ENCODE measurements at regions not wholly inside any gene's neighbourhood (a gene's known extent, or its start where the extent isn't known, plus 50 kb on each side); places are given as distances from the start of the nearest gene placed in this dataset.

GRCh38 chr12:58583940-58584339 lies 336.4 kb downstream of the LRIG3 start:
- DNase-seq (ENCODE audit: low read depth in 2 of 2): no peak

- DNase-seq (ENCODE audit: low read depth in 2 of 2): no peak
Observed at GRCh38 chr12:58584880-58585279, 335.4 kb downstream of the LRIG3 start.

- DNase-seq (ENCODE audit: low read depth in 2 of 2): no peak
Observed at GRCh38 chr12:58586762-58587161, 333.5 kb downstream of the LRIG3 start.

DNA sequence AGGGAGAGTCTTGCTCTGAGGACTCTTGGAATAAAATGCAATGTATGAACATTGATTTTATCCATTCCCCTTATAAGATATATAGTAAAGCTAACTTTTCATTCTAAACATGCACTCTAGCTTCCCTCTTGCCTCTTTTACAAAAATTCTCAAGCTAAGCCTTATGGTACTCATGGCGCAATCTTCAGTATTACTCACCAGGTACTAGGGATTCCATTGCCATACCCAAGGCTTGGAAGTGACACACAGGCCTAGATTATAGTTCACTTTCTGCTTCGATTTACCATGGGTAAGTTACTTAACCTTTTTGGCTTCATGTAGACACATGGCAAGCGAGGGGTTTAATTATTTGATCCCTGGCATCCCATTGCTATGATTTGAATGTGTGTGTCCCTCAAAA lies 331.5 kb downstream of the LRIG3 start:
- no peak for DNase-seq (ENCODE audit: low read depth in 2 of 2)

DNA sequence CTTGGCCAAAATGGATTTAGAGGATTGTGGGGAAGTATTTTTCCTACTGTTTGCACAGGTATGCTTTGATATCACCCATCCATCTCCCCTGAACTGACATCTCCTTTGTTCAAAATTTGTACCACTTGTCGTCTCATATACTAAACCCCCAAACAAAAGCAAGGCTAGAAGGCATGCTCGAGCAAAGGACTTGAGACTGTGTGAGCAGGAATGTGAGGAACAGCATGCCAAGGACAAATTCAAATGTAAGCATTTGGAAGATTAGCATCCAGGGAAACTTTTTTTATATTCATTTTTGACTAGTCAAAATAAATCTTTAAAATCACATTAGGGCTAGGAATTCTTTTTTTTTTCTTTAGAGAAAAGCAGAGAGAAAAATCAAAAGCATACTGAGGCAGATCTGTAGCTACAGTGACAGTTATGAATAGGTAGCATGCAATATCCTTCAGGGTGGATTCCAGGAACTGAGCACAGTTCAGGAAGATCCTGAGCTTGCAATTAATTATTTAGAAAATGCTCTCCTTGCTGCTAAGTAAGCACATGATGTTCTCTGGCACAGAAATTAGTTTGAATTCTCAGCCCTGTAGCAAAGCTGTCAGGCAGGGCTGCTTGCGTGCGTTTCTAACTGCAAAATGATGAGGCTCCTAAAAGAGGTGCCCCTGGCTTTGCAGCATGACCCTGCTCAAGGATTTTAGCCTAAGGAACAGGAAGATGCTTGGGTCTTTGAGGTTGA lies 327.7 kb downstream of the LRIG3 start:
- no peak for DNase-seq (ENCODE audit: low read depth in 2 of 2)

DNA sequence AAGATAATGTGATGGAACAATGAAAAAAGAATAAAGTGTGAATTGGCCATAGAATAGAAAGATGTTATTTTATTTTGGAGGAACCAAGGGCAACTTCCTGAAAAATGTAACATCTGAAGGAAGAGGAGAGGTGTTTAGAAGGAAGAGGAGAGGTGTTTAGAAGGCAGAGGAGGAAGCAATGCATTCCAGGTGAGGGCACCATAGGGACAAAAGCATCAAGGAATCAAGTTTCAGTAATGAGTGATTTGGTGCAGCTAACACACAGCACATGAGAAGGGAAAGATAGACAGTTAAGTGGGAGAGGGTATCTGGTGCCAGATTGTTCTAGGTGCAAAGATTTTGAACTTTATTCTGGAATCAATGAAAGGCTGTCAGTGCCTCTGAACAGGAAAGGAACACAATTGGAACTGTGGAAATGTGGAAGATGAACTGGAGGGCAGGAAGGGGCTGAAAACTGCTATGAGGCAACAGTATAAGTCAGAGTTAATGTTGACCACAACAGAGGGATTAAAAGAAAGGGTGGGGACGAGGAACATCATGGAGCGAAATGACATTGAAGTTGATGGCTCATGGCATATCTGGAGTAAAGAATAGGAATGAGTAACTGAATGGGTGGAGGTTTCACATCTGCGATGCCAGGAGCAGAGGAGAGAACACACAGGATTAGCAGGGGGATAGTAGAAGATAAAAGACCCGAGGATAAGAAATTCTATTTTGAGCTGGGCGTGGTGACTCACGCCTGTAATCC lies 326.6 kb downstream of the LRIG3 start:
- no peak for DNase-seq (ENCODE audit: low read depth in 2 of 2)

DNA sequence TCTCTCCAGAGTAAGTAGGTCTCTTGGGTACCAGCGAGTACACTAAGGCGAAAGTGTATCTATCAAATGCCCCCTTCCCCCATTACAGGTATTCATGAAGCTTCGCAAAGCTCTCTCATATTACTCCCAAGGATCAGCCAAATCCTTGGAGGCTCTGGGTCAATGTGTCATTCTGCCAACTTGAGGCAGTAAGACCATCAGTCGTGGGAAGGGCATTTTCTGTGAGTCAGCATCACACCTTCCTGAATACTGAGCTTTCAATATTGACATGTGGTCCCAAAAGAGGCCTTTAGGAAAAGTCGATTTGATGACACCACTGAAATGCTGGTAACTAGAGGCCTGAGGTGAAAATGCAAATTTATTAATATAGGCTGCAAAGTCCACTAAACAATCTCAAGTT lies 323.9 kb downstream of the LRIG3 start:
- DNase-seq (ENCODE audit: low read depth in 2 of 2): no peak

DNA sequence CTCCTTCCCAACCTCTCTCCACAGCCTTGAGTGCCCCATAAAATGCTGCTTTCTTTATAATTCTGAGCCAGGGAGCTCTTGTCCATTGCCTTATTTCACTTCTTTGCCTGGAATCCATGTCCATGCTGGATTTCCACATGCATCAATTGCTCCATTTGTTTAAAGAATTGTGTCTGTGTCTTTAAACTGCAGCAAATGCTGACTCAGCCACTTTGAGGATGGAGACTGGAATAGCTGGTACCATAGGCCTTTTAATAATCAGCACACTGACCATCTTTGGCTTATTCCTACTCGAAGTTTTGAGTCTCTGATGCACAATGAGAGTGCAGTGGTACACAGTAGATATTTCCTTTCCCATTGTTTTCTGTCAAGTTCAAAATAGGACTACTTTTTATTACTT lies 318.8 kb downstream of the LRIG3 start:
- DNase-seq (ENCODE audit: low read depth in 2 of 2): no peak

DNA sequence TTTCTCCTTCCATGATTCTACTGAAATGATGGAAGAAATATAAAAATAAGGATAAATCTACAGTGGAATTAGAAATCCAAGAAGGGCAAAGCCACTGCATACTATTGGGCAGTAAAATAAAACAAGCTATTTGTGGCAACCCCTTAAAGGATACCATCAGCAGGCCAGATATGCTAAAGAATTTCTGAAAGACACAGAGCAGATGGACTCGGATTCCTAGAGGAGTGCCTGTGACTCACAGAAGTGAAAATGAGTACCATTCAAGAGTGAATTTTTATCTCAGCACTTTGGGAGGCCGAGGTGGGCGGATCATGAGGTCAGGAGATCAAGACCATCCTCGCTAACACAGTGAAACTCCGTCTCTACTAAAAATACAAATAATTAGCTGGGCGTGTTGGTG lies 318.1 kb downstream of the LRIG3 start:
- DNase-seq (ENCODE audit: low read depth in 2 of 2): no peak

- no peak for DNase-seq (ENCODE audit: low read depth in 2 of 2)
Observed at GRCh38 chr12:58602736-58603135, 317.6 kb downstream of the LRIG3 start.

DNA sequence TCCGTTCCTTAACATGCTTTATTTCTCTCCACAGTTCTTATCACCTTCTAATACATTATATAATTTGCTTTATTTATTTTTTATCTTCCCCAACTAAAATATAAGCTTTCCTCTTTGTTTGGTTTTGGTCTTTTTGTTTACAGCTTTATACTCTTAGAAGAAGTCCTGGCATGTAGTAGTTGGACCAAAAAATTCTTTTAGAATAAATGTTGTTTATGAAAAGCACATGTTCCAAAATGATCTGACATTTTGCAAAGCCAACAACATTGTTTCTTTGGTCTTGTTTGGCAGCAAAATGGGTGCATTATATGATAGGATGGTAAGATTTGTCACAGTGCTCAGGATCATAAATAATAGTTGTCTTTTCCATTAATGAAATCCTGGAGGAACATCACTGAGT lies 312.5 kb downstream of the LRIG3 start:
- DNase-seq (ENCODE audit: low read depth in 2 of 2): no peak

DNA sequence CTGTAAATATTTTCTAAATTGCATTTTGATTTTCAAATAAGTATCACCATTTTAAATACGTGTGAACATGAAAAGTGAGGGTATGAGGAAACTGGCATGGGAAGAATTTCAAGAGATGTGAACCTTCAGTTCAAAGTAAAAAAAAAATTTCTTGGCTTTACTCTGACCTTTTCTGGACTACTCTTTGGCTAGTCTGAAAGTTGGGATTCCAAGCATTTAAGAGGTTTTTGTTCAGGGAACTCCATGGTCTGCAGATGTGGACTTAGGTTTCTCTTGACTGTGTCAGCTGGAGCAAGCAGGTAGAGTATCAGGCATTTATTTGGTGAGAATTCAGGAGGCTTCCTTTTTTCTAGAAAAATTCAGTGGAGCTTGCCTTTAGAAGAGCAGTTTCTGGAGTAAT lies 311.6 kb downstream of the LRIG3 start:
- DNase-seq (ENCODE audit: low read depth in 2 of 2): no peak

DNA sequence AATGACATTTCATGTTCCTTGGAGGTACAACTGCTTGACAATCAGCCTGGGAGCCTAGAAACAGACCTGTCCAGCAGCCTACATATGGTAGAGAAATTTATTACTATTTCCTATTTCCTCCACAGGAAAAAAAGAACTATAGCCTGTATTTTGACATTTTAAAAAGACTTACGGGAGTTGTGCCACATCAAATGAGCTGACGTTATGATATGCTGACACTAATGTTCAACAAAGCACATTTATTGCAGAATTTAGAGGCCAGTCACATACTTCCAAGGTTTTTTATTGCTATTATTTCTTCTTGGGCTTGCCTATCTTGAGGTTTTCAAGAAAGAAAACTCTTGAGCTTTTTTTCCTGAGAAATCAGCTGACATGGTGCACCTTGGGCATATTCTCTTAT lies 305.3 kb downstream of the LRIG3 start:
- DNase-seq (ENCODE audit: low read depth in 2 of 2): no peak

- DNase-seq (ENCODE audit: low read depth in 2 of 2): no peak
Observed at GRCh38 chr12:58615576-58615975, 304.7 kb downstream of the LRIG3 start.

DNA sequence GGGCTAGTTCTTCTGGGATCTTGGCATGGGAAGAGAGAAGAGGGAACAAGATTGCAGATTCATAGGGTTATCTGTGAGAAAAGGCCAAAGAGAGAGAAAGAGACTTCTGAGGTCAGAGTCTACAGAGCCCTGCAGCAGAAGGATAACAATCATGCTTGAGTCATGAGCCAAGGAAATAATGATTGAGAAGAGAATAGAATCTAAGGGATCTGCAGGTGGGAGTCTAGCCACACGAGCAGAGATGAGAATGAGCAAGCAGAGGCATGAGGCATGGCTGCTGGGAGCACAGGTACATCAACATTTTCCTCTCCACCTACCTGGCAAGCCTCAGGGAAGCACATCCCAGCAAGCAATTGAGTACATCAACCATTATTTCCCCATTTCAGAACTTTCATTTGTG lies 303.7 kb downstream of the LRIG3 start:
- no peak for DNase-seq (ENCODE audit: low read depth in 2 of 2)

DNA sequence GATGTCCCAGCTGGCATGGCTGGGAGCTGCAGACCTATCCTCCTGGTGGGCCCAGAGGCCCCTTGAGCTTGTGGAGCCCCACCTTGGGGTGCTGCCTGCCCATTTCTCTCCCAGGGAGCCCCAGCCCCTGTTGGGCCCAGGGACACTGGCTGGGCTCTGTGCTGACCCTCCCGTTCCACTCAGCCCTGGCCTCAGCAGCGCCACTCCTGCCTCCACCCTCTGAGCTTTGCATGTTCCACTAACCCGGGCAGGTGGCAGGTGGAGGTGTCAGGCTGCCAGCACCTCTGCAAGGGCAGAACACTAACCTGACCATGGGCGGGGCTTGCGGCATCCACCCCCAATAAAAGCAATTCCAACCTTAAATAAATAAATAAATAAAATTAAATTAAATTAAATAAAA lies 299.2 kb downstream of the LRIG3 start:
- DNase-seq (ENCODE audit: low read depth in 2 of 2): no peak

GRCh38 chr12:58629376-58629775 lies 290.9 kb downstream of the LRIG3 start:
- DNase-seq (ENCODE audit: low read depth in 2 of 2): no peak

DNA sequence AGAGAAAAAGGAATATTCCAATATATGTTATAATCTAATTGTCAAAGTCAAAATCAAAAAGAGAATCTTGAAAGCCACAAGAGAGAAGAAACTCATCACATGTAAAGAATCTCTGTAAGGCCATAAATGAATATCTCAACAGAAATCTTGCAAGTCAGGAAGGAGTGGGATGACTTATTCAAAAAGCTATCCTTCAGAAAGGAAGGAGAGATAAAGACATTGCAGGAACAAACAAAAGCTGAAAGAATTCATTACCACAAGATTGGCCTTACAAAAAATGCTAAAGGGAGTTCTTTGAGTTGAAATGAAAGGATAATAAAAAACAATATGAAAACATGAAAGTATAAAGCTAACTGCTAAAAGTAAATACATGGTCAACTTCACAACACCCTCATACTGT lies 286.8 kb downstream of the LRIG3 start:
- DNase-seq (ENCODE audit: low read depth in 2 of 2): no peak

DNA sequence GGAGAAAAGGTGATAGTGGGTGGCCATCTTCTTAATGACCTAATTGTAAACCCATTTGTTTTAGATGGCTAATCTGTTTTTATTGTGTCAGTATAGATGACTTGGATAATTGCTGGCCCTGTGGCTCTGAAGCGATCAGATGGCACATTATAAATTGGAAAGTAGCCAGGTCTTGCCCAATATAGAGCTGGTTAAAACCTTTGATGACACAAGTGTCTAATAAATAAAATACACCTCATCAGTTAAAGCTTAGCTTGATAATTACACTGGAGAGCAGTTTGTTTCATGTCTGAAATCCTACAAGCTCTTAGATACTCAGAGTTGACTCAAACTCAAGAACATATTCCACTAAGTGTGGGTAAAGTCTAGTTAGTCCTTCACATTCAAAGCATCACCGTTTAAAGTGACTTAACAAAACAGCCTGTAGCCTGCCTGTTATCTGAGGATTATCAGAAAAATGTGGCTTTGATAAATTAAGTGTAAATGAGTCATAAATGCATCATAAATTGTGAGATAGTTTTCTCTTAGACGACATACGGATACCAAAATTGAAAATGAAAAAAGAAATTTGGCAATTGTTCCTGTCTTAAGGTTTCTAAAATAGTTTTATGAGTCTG lies 280.9 kb downstream of the LRIG3 start:
- no peak for DNase-seq (ENCODE audit: low read depth in 2 of 2)

GRCh38 chr12:58640314-58640713 lies 280.0 kb downstream of the LRIG3 start:
- DNase-seq (ENCODE audit: low read depth in 2 of 2): no peak

DNA sequence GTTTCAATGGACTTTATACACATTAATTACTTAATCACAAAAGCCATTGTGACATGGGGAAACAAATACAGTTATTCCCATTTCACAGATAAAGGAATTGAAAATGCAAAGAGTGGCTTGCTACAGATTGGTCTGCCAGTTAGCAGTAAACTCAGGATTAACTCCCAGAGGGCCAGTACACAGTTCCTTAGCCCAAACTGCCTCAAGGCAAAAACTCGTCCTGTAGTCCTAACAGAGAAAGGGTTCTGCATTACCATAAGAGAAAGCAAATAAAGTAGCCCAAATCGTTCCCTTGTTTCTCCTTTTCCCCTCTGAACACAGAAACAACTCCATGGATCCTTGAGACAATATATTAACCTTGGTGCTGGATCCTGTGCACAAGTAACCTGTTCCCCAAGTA lies 274.4 kb downstream of the LRIG3 start:
- DNase-seq (ENCODE audit: low read depth in 2 of 2): no peak

DNA sequence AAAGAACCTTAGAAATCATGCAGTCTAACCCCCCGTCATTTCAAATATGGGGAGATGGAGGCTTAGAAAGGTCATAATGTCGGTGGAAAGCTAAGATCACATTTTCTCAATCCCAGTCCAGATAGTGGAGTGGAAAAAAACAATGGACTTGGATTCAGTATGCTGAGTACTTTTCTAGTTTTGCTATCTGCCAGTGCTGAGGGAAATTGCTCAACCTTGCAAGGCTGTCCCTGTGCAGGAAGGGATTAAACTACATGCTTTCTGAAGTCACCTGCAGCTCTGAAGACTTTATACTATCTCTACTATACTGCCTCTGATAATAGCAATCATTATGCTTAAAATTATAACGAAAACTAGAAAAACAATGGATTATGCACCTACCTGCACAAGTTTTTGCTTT lies 272.8 kb downstream of the LRIG3 start:
- DNase-seq (ENCODE audit: low read depth in 2 of 2): no peak

DNA sequence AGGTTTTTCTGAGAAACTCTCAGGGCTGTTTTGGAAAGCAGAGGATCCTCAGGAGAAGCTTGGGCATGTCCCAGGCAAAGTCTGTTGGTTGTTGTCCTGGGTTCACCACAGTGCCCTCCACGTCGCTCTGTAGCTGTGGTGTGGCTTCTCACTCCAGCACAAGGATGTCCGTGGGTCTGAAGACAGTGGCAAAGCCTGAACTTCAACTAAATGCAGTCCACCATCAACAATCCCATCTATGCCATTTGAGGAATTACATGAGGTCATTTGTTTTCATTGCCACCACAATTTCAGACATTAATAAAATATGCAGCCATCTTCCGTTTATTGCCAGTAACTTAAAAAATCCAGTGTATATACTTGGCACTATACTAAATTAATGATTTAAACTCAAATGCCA lies 272.1 kb downstream of the LRIG3 start:
- no peak for DNase-seq (ENCODE audit: low read depth in 2 of 2)

Measured in activated CD4-positive, alpha-beta T cell treated with anti-CD3 and anti-CD28 coated beads for 24 hours (primary cell).